ENCODE measurements at regions not wholly inside any gene's neighbourhood (a gene's known extent, or its start where the extent isn't known, plus 50 kb on each side); places are given as distances from the start of the nearest gene placed in this dataset.
A peak's percentile ranks its signal among the peaks of the same experiment; 100 is the strongest.
"Not testable (repeated sequence)": the region's sequence is repeated elsewhere in the genome, so short reads cannot be mapped to it uniquely, and the experiment has no call there.

DNA sequence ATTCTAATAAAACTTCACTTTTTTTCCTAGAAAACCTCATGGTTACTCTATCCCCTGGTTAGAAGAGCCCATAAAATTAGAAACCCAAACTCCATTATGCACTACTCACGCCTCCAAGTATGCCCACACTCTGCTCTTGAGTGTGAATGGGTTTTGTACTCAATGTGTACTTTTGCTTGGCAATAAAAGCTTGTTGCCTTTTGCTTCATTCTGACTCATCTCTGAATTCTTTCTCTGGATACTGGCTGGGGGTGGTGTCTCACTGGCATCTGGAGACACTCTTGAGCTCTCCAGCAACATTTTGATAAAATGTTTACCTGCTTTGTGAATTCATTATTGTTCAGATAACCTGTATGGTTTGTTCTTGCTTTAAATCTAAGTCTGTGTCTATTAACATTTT lies 963.3 kb downstream of the TRAM1L1 start:
- DNase-seq (ENCODE audit: low spot score), result no peak

DNA sequence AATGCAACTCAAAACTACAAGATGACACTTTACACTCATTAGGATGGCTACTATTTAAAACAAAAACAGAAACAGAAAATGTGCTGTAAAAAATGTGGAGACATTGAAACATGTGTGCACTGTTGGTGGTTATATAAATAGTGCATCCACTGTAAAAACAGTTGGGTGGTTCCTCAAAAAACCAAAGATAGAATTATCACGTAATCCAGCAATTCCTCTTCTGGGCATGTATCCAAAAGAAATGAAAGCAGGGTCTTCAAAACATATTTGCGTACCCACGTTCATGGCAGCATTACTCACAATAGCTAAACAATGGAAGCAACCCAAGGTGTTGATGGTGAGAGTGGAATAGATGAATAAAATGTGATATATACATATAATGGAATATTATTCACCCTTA lies 967.2 kb downstream of the TRAM1L1 start:
- no peak for DNase-seq (ENCODE audit: low spot score)

DNA sequence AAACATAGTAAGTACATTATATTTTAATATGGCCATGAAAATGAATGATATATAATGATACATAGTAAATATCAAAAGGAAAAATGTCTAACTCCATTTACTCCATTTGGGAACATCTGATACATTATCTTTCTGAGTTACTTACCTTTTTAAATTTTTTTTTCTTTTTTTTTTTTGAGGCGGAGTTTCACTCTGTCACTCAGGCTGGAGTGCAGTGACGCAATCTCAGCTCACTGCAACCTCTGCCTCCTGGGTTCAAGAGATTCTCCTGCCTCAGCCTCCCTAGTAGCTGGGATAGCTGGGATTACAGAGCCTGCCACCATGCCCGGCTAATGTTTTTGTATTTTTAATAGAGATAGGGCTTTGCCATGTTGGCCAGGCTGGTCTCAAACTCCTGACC lies 972.5 kb downstream of the TRAM1L1 start:
- not testable (repeated sequence) for DNase-seq (ENCODE audit: low spot score)

DNA sequence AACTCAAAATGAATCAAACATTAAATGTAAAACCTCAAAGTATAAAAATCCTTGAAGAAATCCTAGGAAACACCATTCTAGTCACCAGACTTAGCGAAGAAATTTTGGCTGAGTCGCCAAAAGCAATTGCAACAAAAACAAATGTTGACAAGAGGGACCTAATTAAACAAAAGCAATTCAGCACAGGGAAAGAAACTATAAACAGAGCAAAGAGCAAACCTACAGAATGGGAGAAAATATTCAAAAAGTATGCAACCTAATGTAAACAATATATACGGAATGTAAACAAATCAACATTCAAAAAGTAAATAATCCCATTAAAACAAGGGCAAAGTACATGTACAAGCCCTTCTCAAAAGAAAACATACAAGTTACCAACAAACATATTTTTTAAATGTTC lies 974.7 kb downstream of the TRAM1L1 start:
- DNase-seq (ENCODE audit: low spot score), result no peak

DNA sequence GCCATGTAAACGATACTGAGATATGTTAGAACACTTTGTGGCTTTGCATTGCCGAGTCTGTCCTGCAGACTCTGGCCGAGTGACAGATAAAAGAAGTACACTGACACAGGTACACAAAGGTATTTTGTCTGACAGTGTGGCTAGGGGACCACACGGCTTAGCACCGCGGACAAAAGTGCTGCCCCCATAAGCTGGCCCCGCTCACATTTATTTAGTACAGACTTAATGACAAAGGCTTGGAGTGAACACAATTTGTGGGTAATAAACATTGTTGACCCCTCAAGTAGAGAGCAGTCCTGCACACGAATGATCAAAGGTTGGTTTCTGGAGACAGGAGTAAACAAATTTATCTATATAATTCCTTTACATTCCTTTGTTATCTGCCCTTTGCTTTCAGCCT lies 976.8 kb downstream of the TRAM1L1 start:
- DNase-seq (ENCODE audit: low spot score), result no peak

DNA sequence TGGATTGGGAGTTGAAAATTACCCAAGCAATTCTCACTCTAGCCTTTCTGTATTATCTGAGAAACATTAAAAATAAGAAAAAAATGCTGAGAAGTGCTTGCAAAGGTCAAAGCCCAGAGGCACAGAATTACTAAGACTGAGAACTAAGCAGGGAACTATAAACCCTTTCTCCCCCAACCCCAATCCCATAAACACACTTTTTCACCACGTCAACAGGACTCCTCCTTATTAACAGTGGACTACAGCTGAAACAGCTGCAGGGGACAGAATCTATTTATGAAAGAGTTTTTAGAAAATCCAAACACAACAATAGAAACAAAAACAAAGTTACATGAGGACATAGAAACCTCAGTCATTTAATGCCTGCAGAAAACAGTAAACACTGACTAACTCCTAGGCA lies 984.1 kb downstream of the TRAM1L1 start:
- DNase-seq (ENCODE audit: low spot score), result no peak

DNA sequence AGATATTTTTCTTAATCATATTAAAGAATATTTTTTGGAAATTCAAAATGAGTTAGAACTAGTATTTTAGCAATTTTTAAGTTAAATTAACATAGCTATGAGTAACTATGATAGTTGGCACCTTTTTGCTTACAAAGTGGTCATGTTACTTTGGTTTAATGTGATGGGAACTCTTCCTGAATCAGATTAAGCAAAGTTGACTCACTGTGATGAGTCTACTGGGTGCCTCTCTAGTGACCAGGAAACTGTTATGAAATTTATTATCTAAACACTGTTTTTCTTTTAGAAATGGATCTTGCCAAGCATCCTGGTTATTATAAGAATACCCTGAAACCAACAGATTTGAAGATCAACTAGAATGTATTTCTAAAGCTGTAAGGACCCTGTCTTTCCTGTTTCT lies 985.8 kb downstream of the TRAM1L1 start:
- DNase-seq (ENCODE audit: low spot score), result no peak

DNA sequence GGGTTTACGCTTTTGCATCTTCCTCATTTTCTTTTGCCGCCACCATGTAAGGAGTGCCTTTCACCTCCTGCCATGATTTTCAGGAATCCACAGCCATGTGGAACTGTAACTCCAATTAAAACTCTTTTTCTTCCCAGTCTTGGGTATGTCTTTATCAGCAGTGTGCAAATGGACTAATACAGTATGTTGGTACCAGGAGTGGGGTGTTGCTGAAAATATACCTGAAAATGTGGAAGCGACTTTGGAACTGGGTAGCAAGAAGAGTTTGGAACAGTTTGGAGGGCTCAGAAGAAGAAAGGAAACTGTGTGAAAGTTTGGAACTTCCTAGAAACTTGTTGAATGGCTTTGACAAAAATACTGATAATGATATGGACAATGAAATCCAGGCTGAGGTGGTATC lies 983.9 kb upstream of the NDST4 start:
- not testable (repeated sequence) for DNase-seq (ENCODE audit: low spot score)

DNA sequence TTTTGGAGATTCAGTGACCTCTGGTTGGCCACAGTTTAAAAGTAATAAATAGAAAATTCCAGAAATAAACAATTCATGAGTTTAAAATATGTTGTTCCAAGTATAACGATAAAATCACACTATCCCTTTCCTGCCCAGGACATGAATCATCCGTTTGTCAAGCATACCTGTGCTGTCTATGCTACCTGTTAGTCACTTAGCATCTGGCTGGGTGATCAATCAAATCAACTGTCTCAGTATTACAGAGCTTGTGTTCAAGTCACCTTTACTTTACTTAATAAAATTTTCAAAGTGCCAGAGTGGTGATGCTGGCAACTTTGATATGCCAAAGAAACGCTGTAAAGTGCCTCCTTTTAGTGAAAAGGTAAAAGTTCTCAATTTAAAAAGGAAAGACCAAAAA lies 979.5 kb upstream of the NDST4 start:
- DNase-seq (ENCODE audit: low spot score), result no peak

DNA sequence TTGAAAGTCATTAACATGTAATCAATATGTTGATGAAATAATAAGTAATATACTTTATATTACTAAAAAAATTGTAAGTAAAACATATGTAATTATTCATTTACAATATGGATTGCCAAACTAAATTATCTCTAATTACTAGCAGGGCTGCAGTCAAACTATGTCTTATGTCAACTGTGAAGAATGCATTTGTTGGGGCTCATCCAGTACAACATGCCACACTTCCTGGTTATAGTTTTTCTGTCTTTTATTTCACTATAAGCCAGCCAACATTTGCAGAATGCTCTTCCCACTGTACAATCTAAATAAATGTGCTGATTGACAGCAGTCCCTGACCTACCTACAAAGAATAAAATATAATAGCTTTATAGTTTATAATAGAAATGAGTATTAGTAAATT lies 975.4 kb upstream of the NDST4 start:
- no peak for DNase-seq (ENCODE audit: low spot score)

DNA sequence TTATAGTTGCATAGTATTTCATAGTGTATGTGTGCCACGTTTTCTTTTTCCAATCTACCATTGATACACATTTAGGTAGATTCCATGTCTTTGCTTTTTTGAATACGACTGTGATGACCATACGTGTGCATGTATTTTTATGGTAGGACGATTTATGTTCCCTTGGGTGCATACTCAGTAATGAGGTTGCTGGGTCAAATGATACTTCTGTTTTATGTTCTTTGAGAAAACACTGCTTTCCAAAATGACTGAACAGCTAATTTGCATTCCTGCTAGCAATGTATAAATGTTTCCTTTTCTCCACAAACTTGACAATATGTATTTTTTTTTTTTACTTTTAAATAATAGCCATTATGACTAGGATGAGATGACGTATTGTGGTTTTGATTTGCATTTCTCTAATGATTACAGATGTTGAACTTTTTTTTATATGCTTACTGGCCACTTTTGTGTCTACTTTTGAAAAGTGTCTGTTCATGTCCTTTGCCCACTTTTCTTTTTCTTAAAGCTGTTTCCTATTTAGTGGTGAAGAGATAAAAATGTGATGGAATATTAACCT lies 969.5 kb upstream of the NDST4 start:
- DNase-seq (ENCODE audit: low spot score), result no peak

DNA sequence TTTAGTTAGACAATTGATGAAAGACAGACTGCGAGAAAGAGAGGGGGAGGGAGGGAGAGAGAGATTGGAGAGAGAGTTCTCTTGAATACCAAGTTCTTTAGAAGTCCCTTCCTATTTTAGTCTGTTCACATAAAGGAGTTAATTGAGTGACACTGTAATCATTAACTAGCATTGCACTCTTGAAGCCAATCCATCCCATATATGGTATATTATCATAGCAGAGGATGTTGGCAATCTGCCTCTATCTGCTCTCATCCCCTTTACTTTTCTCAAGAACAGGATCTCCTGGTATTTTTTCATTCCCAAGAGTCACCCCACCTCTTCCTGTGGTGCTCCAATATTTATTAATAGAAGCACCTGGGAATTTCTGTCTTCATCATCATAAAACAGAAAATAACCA lies 959.6 kb upstream of the NDST4 start:
- DNase-seq (ENCODE audit: low spot score), result no peak

DNA sequence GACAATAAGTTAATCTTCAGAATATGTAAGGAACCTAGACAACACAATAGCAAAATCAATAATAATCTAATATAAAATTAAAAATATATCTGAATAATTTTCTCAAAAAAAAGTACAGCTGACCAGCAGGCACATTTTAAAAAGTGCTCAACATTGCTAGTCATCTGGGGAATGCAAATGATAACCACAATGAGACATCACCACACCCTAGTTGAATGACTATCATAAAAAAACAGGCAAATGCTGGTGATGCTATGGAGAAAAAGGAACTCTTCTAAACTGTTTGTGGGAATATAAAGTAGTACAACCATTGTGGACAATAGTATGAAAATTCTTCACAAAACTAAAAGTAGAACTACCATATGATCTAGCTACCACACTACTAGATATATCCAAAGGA lies 956.9 kb upstream of the NDST4 start:
- DNase-seq (ENCODE audit: low spot score), result no peak

DNA sequence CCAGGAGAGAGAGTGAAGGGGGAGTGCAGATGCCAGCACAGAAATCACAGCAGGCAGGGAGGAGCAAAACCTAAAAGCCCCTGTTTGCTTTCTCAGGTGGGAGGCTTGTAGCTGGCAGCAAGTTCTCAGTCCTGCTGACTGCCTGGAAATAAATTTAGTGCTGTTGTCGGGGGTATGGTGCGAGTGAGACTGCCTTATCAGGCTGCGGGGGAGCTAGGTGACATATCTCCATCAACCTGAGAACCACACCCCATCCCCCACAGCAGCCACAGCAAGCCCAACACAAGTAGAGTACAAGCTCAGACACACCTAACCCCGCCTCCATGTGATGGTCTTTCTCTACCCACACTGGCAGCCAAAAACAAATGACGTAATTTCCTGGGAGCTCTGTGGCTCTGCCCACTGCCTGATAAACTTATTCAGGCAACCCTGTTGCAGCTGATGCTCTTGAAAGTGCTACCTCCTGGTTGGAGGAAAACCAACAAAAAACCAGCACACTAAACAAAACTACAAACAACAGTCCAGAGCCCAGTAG lies 953.4 kb upstream of the NDST4 start:
- no peak for DNase-seq (ENCODE audit: low spot score)

DNA sequence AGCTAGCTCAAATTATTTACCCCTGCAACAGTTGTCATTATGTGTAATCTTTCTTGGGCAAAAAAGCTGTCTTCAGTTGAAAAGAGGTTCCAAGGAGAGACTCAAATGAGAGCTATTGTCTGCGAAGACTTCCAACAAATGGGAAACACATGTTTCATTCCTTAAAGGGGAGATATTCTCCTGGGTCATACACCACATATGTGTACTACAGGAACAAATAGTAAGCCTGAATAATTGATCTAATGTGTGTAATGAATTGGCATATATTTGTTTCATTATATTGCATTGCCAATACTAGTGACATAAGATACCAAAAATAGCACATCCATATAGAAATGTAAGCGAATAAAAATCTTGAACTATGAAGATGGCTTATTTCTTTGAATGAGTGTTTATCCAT lies 950.9 kb upstream of the NDST4 start:
- DNase-seq (ENCODE audit: low spot score), result no peak

DNA sequence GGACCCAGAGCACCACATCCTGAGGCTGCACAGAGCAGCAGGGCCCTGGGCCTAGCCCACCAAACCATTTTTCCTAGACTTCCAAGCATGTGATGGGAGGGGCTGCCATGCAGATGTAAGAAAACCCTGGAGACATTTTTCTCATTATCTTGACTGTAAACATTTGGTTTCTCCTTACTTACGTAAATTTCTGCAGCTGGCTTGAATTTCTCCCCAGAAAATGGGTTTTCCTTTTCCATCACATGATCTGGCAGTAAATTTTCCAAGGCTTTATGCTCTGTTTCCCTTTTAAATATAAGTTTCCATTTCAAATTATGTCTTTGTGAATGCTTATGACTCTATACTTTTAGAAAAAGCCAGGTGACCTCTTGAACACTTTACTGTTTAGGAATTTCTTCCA lies 945.9 kb upstream of the NDST4 start:
- no peak for DNase-seq (ENCODE audit: low spot score)

DNA sequence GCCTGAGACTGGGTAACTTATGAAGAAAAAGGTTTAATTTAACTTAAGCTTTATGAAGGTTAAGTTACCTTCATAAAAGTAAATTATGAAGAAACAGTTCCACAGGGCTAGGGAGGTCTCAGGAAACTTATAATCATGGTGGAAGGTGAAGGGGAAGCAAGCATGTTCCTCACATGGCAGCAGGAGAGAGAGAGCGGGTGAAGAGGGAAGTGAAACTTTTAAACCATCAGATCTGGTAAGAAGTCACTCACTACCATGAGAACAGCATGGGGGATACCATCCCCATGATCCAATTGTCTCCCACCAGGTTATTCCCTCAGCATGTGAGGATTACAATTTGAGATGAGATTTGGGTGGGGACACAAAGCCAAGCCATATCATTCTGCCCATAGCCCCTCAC lies 944.7 kb upstream of the NDST4 start:
- no peak for DNase-seq (ENCODE audit: low spot score)

DNA sequence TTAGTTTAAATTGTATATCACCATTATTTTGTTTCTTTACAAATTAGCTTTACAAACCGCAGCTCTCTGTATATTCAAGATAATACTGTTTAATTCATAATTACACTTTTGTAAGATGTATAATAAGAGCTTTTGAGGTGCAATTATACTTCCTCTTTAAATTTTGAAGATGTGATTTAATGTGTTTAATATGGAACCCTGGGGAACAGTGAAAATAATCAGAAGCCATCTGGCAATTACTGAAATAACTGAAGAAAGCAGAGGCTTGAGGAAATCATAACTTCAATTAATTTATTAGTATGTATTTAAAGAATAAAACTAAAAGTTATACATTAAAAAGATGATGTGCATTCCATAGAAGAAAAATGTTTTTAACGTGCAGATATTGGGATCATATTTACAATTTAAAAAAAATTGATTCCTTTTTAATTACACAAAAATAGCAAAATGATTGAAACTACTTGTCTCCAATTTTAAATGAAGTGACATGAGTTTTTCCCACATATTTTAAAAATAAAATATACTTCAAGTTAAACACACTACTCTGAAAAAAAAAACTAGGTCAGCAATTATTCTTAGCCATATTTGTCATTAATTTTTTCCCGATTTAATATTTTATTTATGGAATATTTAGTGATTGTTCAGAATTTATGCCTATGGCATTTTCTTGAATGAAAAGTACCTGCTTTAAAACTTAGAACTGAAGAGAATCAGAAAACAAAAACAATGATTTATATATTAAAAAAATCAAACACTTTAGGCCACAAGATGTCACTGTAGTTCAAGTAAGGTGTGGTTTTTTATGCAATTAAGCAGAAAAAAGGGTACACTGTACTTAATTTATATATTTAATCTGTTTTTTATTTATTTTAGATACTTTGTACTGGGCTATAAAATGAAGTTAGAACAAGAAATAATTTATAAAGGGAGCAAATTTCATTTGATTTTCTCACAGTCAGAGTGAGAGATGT lies 942.7 kb upstream of the NDST4 start:
- peak; percentile 6 for DNase-seq (ENCODE audit: low spot score)

DNA sequence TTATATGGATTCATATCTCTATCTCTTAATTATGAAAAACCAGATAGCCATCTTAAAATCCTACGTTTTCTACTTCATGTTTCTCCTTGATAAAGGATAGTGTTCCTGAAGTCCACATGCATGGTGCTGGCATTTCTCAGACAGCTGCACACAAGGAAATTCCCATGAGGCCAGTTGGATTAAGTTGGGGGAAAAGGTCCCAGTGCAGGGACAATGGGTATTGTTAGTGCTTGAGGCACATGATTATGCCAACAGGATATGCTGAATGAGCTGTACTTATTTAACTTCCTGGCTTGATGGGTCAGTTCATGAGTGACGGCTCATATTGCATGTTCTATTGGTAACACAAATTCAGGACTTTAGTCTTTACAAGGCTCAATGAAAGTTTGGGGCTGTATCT lies 913.9 kb upstream of the NDST4 start:
- peak; percentile 28 for DNase-seq (ENCODE audit: low spot score)

DNA sequence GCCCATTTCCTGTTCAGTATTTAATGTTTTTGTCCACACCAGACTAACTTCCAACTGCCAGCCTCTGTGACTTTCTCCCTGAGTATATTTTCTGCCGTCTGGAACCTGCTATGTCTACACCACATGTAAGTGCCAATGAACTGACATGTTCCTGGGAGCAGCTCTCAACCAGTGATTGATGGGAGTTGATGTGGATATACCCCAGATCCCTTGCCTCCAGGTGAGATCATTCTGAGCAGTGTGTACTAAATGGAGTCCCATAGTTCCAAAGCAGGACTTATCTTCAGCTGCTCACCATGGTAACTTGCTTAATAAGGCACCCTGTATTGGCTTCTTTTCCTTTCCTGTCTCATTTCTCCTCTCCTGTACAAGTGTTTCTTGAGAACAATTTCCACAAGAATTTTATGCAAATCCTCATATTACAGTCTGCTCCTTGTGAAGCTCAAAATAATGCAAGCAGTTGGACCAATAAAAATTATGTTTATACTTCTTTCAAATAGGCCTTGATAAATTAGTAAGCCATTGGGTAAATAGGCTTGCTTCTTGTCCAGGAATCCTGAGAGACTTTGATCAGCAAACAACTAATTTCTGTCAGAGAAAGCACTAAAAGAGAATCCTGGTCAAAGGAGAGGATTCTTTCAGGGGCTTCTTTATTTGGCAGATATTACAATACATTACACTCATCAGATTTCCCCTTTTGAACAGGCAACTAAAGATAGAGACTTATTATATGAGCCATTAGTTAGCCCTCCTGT lies 911.7 kb upstream of the NDST4 start:
- no peak for DNase-seq (ENCODE audit: low spot score)

DNA sequence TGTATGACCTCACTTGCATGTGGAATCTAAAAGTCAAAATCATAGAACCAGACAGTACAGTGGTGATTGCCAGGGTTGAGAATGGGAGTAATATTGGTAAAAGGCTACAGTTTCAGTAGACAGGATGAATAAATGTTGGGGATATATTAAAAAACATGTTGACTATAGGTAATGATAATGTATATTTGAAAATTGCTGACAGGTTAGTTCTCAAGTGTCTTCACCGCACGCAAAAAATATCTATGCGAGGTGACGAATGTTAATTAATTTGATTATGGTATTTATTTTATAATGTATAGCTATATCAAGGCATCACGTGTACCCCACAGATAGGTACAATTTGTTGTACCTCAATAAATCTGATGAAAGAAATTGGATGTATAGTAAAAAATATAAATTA lies 909.6 kb upstream of the NDST4 start:
- DNase-seq (ENCODE audit: low spot score), result no peak

DNA sequence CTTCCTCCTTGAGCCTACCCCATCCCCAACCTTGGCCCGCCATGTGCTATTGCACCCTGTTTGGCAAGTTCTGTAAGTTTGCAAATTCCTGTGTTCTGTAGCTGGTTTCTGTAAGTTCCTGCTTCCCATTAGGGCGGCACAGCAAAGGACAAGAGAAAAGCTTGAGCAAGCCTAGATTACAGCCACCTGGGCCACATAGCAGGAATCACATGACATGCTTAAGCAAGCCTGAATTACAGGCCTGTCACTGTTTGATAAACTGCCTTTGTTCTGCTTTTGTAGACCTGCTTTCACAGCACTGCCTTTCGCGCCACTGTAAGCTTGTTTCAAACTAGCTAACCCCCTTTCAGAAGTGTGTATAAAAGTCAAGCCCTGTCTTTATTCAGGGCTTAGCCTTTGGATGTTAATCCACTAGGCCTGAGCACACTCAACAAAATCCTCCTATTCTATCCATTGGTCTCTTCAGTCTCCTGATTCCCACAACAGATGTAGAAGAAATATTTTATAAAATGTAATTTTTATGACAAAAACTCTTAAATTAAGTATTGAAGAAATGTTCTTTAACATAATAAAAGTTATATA lies 906.8 kb upstream of the NDST4 start:
- no peak for DNase-seq (ENCODE audit: low spot score)

Measured in COLO829 (cell line).